Heart left ventricle (tissue), 16 donors: ENCODE measurements at regions not wholly inside any gene's neighbourhood (a gene's known extent, or its start where the extent isn't known, plus 50 kb on each side); places are given as distances from the start of the nearest gene placed in this dataset.

ENCODE experiments used
- ATAC-seq, 4 donors: fragments of 200-7000 bp; cut with Tn5 transposase; one replicate each; pipeline ENCODE4 v1.9.1; 2020 to 2022; ENCODE audit warnings: moderate library complexity in 4 of 4, mild to moderate bottlenecking in 3 of 4, moderate number of reproducible peaks in 1 of 4
- DNase-seq, 5 donors: peaks; one replicate each; pipeline ENCODE4 v3.0.0-alpha.2; 2020
- H3K27ac ChIP-seq, 12 donors: fragments of 200-600 bp; sonication (generic) in 4 of 12; one replicate each; pipeline versions ENCODE4 v1.5.0 to v1.8.0; 2016 to 2022; ENCODE audit warnings: mild to moderate bottlenecking in 2 of 12
- H3K27me3 ChIP-seq, 9 donors: fragments of 200-600 bp; sonication (generic) in 2 of 9; one replicate each; pipeline versions ENCODE4 v1.5.1 to v1.8.0; 2016 to 2022; ENCODE audit warnings: mild to moderate bottlenecking in 3 of 9
- H3K36me3 ChIP-seq, 9 donors: fragments of 200-600 bp; sonication (generic) in 2 of 9; one replicate each; pipeline versions ENCODE4 v1.5.0 to v1.8.0; 2018 to 2022; ENCODE audit warnings: mild to moderate bottlenecking in 2 of 9
- H3K4me1 ChIP-seq, 12 donors: fragments of 200-600 bp; sonication (generic) in 4 of 12; one replicate each; pipeline versions ENCODE4 v1.5.0 to v1.8.0; 2016 to 2022; ENCODE audit warnings: mild to moderate bottlenecking in 3 of 12
- H3K4me3 ChIP-seq, 12 donors: fragments of 200-600 bp; sonication (generic) in 4 of 12; one replicate each; pipeline versions ENCODE4 v1.5.0 to v1.8.0; 2017 to 2022; ENCODE audit warnings: mild to moderate bottlenecking in 9 of 12, moderate library complexity in 4 of 12
- H3K9me3 ChIP-seq, 12 donors: fragments of 200-600 bp; sonication (generic) in 4 of 12; one replicate each; pipeline versions ENCODE4 v1.5.0 to v1.8.0; 2016 to 2022; ENCODE audit warnings: mild to moderate bottlenecking in 1 of 12
- CTCF ChIP-seq, 12 donors: fragments of 200-600 bp; sonication (generic) in 4 of 12; IDR thresholded peaks; one replicate each; pipeline versions ENCODE4 v1.5.0 to v1.8.0; 2018 to 2022; ENCODE audit warnings: antibody characterized with exemption in 12 of 12, mild to moderate bottlenecking in 5 of 12
- POLR2A ChIP-seq, 2 donors: fragments of 450-650 bp; IDR thresholded peaks; one replicate each; pipeline ENCODE4 v1.6.1; 2017; ENCODE audit warnings: antibody characterized with exemption in 2 of 2, mild to moderate bottlenecking in 2 of 2, moderate library complexity in 2 of 2
- WGBS, 4 donors: extraction: QIAGEN DNeasy Blood & Tissue Kit in 2 of 4; methylation state at CpG; one replicate each; pipeline versions ENCODE4 v1.1.5 to v1.1.7; 2013 to 2018; 5-methylcytosine and 5-hydroxymethylcytosine counted together
- intact Hi-C, 10 donors: fragments of 100-400 bp; cut with DNase I; formaldehyde crosslinking; loops; one replicate each; pipeline versions ENCODE4 v1.11.1 to v1.14.2; 2022
- donor health status: ischemic (EF 13 %, LVEDD 7.1; RV severe dilation, severe dysfunction).
- donor health status: healthy with polysubstance abuse.
- donor health status: DM: no; HTN: yes; CAD: no.
- donor health status: DM: no; HTN: no; CAD: no.
- donor health status: ischemic (EF 25% LVEDD 6.9; RV normal size, moderate dysfunction).
- donor health status: ischemic (EF 25% LVEDD 5.7; RV mildly dilated, moderate dysfunction).
- donor health status: healthy.
- donor health status: DM: yes; HTN: yes; CAD: no.
- donor health status: ischemic (EF 35%, LVEDD 5.7; RV mildly dilated, moderate dysfunction).
- donor health status: nonischemic (EF 11% LVEDD 7.7; RV severe dilation, severe dysfunction).
- donor health status: DM: yes; HTN: yes; CAD: no.
- donor health status: PGD.
- donor health status: ischemic (EF 29% LVEDD 5.4; RV normal size, mild dysfunction).
- donor health status: nonischemic (EF 23%, LVEDD 6.1; RV moderate dilation, normal function).

GRCh38 chr7:110105307-110105706 is 985.6 kb upstream of the LRRN3 start:
- Histone ChIP-seq H3K9me3 (peaks cover 0 to 5% (median 0%) of the 10 kb centered on the region in 12 donors), H3K4me1 (no peaks in the 10 kb centered on the region), H3K36me3 (no peaks in the 10 kb centered on the region), H3K4me3 (no peak overlapping the region), H3K27ac (no peak overlapping the region), H3K27me3 (no peaks in the 10 kb centered on the region)
- ATAC-seq (no peak), DNase-seq (no peak)
- no peak for TF ChIP-seq CTCF (IDR thresholded peaks at IDR 0.05)
- TF ChIP-seq POLR2A (IDR thresholded peaks at IDR 0.05), result no peak
- intact Hi-C loops, result no loop called here
- WGBS, 4 donors, result 23 to 29% (median 28%) methylated on average over 7 of the region's 7 CpGs

- TF ChIP-seq POLR2A (IDR thresholded peaks at IDR 0.05) (no peak), CTCF (IDR thresholded peaks at IDR 0.05) (no peak)
- no peaks in the 10 kb centered on the region for H3K27me3 ChIP-seq
- no peak overlapping the region for H3K4me3 ChIP-seq
- intact Hi-C loops, result no loop called here
- H3K9me3 ChIP-seq, result no peaks in the 10 kb centered on the region
- DNase-seq (no peak), ATAC-seq (no peak)
- H3K36me3 ChIP-seq, result no peaks in the 10 kb centered on the region
- H3K4me1 ChIP-seq, result no peaks in the 10 kb centered on the region
- H3K27ac ChIP-seq, result no peak overlapping the region
Measured at GRCh38 chr7:110105840-110106239, 985.1 kb upstream of the LRRN3 start.

GRCh38 chr7:110119883-110120581 is 970.9 kb upstream of the LRRN3 start:
- WGBS, 4 donors, result 67 to 75% (median 69%) methylated on average over 6 to 7 of the region's 7 CpGs
- no peak for ATAC-seq
- TF ChIP-seq POLR2A (IDR thresholded peaks at IDR 0.05) (no peak), CTCF (IDR thresholded peaks at IDR 0.05) (no peak)
- H3K27me3 ChIP-seq, result no peaks in the 10 kb centered on the region
- H3K4me3 ChIP-seq, result no peak overlapping the region
- no peak overlapping the region for H3K27ac ChIP-seq
- no peaks in the 10 kb centered on the region for H3K4me1 ChIP-seq
- intact Hi-C loops, result loop anchor here in 1 of 10 donors (10.0 kb wide), 1 partner anchor 55 kb away; no protein-coding TSS in a partner anchor
- H3K9me3 ChIP-seq, result peaks cover 0 to 35% (median 0%) of the 10 kb centered on the region in 12 donors
- H3K36me3 ChIP-seq, result no peaks in the 10 kb centered on the region
- no peak for DNase-seq

GRCh38 chr7:110129159-110129558 is 961.8 kb upstream of the LRRN3 start:
- ATAC-seq, result no peak
- no peaks in the 10 kb centered on the region for H3K4me1 ChIP-seq

More at GRCh38 chr7:110129159-110129558, 961.8 kb upstream of the LRRN3 start:
- no peak overlapping the region for H3K4me3 ChIP-seq
- TF ChIP-seq CTCF (IDR thresholded peaks at IDR 0.05), result no peak
- TF ChIP-seq POLR2A (IDR thresholded peaks at IDR 0.05), result no peak
- no peak overlapping the region for H3K27ac ChIP-seq
- no peak for DNase-seq
- intact Hi-C loops, result no loop called here
- H3K36me3 ChIP-seq, result no peaks in the 10 kb centered on the region
- no peaks in the 10 kb centered on the region for H3K27me3 ChIP-seq
- peaks cover 0 to 15% (median 0%) of the 10 kb centered on the region in 12 donors for H3K9me3 ChIP-seq
